ENCODE measurements at regions not wholly inside any gene's neighbourhood (a gene's known extent, or its start where the extent isn't known, plus 50 kb on each side); places are given as distances from the start of the nearest gene placed in this dataset.

DNA sequence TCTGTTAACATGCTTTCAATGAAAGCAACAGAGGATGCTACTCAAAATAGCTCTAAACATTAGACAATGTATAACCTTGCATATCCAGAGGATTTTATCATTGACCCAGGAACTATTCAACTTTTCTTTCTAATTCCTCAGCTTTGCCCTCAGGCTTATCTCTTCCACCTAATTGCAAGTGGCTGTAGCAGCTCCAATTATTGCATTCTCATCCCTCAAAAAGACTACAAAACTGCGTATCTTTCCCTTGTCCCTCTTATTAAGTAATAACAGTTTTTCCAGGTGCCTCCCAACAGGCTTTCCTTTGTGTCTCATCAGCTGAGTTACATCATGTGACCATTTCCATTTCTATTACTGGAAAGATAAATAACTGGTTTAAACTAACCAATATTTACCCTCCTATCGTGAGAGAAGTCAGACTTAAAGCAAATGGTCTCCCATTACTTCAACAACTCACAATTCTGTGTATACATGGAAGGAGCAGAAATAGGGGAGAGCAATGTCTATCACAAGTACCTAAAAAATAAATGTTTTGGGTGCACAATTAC is 78.0 kb upstream of the MBNL1 start:
- DNase-seq: no peak
- Histone ChIP-seq H3K4me1 (no peaks in the 10 kb centered on the region), H3K9ac (ENCODE audit: low read depth in 2 of 2, low read length in 2 of 2) (no peak overlapping the region), H3K4me3 (no peak overlapping the region), H3K36me3 (no peaks in the 10 kb centered on the region), H3K27me3 (no peaks in the 10 kb centered on the region), H3K27ac (no peak overlapping the region), H3K9me3 (no peaks in the 10 kb centered on the region)
- intact Hi-C loops (cut with DNase I): no loop called here
- TF ChIP-seq CTCF (IDR thresholded peaks at IDR 0.05): no peak

GRCh38 chr3:152192050-152192449 is 76.7 kb upstream of the MBNL1 start:
- Histone ChIP-seq H3K9me3 (no peaks in the 10 kb centered on the region), H3K9ac (ENCODE audit: low read depth in 2 of 2, low read length in 2 of 2) (no peak overlapping the region), H3K27ac (no peak overlapping the region), H3K27me3 (no peaks in the 10 kb centered on the region), H3K36me3 (no peaks in the 10 kb centered on the region), H3K4me1 (no peaks in the 10 kb centered on the region), H3K4me3 (no peak overlapping the region)
- TF ChIP-seq CTCF (IDR thresholded peaks at IDR 0.05): no peak
- intact Hi-C loops (cut with DNase I): no loop called here
- DNase-seq: no peak

GRCh38 chr3:152192936-152193672 is 75.6 kb upstream of the MBNL1 start:
- H3K4me1 ChIP-seq: no peaks in the 10 kb centered on the region
- H3K27me3 ChIP-seq: no peaks in the 10 kb centered on the region
- H3K36me3 ChIP-seq: no peaks in the 10 kb centered on the region
- no peak for DNase-seq
- H3K9me3 ChIP-seq: no peaks in the 10 kb centered on the region
- TF ChIP-seq CTCF (IDR thresholded peaks at IDR 0.05): no peak
- H3K4me3 ChIP-seq: no peak overlapping the region
- H3K27ac ChIP-seq: peak overlapping the region; percentile 45
- H3K9ac ChIP-seq (ENCODE audit: low read depth in 2 of 2, low read length in 2 of 2): no peak overlapping the region
- intact Hi-C loops (cut with DNase I): no loop called here

DNA sequence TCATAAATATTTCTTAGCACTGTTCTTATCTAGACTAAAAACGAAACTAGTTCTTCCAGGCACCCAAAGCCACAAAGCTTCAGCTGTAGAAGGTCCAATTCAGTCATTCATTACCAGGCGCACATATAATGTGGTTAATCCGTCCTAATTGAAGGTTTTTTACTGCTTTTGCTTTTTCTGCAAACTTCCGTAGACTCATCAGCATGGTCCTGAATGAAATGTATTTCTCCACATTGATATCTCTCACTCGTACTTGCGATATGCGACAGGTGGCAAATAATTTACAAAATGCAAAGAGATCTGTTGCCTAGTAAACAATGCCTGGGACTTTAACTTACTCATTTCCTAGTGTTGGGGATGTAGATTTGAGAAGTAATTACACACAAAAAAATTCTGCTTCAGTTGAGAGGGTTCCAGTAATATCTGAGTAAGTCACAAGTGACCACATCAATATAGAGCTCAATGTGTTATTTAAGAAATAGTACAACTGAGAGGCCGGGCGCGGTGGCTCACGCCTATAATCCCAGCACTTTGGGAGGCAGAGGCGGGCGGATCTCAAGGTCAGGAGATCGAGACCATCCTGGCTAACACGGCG is 75.0 kb upstream of the MBNL1 start:
- Histone ChIP-seq H3K4me3 (no peak overlapping the region), H3K27ac (peak overlapping the region; percentile 45), H3K27me3 (no peaks in the 10 kb centered on the region), H3K9me3 (no peaks in the 10 kb centered on the region), H3K36me3 (no peaks in the 10 kb centered on the region), H3K4me1 (no peaks in the 10 kb centered on the region), H3K9ac (ENCODE audit: low read depth in 2 of 2, low read length in 2 of 2) (peak overlapping the region in 1 of 2 donors; percentile 63)
- no peak for TF ChIP-seq CTCF (IDR thresholded peaks at IDR 0.05)
- DNase-seq: no peak
- intact Hi-C loops (cut with DNase I): no loop called here

DNA sequence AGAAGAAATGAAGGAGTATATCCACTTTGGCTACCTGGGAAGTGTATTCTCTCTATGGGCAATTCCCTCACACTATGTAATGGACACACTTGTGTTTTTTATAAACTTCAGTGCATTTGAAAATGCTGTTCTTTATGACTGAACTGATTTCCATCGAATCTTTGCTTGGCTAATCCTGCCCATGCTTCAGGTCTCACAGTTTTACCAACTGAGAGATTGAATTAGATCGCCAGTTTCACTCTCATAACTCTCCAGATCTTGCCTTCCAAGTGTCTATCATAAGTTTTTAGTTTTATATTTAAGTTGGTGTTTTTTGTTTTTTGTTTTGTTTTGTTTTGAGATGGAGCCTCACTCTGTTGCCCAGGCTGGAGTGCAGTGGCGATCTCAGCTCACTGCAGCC is 73.5 kb upstream of the MBNL1 start:
- no peak for TF ChIP-seq CTCF (IDR thresholded peaks at IDR 0.05)
- Histone ChIP-seq H3K27ac (no peak overlapping the region), H3K9me3 (no peaks in the 10 kb centered on the region), H3K36me3 (no peaks in the 10 kb centered on the region), H3K9ac (ENCODE audit: low read depth in 2 of 2, low read length in 2 of 2) (no peak overlapping the region), H3K4me3 (no peak overlapping the region), H3K4me1 (no peaks in the 10 kb centered on the region), H3K27me3 (no peaks in the 10 kb centered on the region)
- intact Hi-C loops (cut with DNase I): no loop called here
- DNase-seq: no peak

Measured in colonic mucosa (tissue), 4 donors.